ENCODE measurements at regions not wholly inside any gene's neighbourhood (a gene's known extent, or its start where the extent isn't known, plus 50 kb on each side); places are given as distances from the start of the nearest gene placed in this dataset.

DNA sequence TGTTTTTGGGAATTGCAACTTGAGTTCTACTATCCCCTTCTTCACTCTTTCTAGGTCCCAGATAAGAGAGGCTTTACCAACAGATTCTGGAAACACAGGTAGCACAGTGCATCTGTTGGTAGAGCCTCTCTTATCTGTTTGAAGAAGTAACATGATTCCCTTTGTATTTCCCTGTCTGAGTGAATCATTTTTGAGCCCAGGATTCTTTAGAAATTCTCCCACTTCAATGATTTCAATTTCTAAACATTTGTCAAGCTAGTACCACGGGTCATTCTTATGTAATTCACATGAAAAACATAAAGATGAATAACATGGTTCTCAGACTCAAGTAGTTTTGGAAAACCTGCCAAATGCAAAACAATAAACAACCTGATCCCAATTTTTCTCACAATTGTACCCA lies 72.0 kb upstream of the DUSP10 start:
- TF ChIP-seq, protein P1, sequence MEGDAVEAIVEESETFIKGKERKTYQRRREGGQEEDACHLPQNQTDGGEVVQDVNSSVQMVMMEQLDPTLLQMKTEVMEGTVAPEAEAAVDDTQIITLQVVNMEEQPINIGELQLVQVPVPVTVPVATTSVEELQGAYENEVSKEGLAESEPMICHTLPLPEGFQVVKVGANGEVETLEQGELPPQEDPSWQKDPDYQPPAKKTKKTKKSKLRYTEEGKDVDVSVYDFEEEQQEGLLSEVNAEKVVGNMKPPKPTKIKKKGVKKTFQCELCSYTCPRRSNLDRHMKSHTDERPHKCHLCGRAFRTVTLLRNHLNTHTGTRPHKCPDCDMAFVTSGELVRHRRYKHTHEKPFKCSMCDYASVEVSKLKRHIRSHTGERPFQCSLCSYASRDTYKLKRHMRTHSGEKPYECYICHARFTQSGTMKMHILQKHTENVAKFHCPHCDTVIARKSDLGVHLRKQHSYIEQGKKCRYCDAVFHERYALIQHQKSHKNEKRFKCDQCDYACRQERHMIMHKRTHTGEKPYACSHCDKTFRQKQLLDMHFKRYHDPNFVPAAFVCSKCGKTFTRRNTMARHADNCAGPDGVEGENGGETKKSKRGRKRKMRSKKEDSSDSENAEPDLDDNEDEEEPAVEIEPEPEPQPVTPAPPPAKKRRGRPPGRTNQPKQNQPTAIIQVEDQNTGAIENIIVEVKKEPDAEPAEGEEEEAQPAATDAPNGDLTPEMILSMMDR (IDR thresholded peaks at IDR 0.05; ENCODE audit: poor library complexity, severe bottlenecking) = no peak
- TF ChIP-seq POLR2AphosphoS5 (IDR thresholded peaks at IDR 0.05) (no peak), EZH2 (IDR thresholded peaks at IDR 0.05; ENCODE audit: borderline replicate concordance, insufficient read depth, low read length, poor library complexity, severe bottlenecking) (no peak), MXI1 (conservative IDR thresholded peaks at IDR 0.05; ENCODE audit: poor library complexity, severe bottlenecking) (no peak), EP300 (conservative IDR thresholded peaks at IDR 0.05; ENCODE audit: poor library complexity, severe bottlenecking) (no peak), RAD21 (conservative IDR thresholded peaks at IDR 0.05) (no peak), TAF1 (IDR thresholded peaks at IDR 0.05; ENCODE audit: low read depth) (no peak)
- TF ChIP-seq, protein P2, sequence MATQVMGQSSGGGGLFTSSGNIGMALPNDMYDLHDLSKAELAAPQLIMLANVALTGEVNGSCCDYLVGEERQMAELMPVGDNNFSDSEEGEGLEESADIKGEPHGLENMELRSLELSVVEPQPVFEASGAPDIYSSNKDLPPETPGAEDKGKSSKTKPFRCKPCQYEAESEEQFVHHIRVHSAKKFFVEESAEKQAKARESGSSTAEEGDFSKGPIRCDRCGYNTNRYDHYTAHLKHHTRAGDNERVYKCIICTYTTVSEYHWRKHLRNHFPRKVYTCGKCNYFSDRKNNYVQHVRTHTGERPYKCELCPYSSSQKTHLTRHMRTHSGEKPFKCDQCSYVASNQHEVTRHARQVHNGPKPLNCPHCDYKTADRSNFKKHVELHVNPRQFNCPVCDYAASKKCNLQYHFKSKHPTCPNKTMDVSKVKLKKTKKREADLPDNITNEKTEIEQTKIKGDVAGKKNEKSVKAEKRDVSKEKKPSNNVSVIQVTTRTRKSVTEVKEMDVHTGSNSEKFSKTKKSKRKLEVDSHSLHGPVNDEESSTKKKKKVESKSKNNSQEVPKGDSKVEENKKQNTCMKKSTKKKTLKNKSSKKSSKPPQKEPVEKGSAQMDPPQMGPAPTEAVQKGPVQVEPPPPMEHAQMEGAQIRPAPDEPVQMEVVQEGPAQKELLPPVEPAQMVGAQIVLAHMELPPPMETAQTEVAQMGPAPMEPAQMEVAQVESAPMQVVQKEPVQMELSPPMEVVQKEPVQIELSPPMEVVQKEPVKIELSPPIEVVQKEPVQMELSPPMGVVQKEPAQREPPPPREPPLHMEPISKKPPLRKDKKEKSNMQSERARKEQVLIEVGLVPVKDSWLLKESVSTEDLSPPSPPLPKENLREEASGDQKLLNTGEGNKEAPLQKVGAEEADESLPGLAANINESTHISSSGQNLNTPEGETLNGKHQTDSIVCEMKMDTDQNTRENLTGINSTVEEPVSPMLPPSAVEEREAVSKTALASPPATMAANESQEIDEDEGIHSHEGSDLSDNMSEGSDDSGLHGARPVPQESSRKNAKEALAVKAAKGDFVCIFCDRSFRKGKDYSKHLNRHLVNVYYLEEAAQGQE (IDR thresholded peaks at IDR 0.05; ENCODE audit: borderline replicate concordance) = no peak

Measured in neural cell (in vitro differentiated cells).